Esophagus muscularis mucosa (tissue), 4 donors: ENCODE measurements at regions not wholly inside any gene's neighbourhood (a gene's known extent, or its start where the extent isn't known, plus 50 kb on each side); places are given as distances from the start of the nearest gene placed in this dataset.

Source experiments
- DNase-seq: peaks from one replicate; pipeline ENCODE4 v3.0.0-alpha.2; 2017; ENCODE audit errors: extremely low spot score
- H3K27ac ChIP-seq, 4 donors: fragments of 200-600 bp; sonication (generic); replicated peaks in 1 of 4; 1 replicate in 3 of 4; 2 replicates in 1 of 4; pipeline ENCODE4 v1.5.1; 2016 to 2019; ENCODE audit warnings: mild to moderate bottlenecking in 1 of 4
- H3K27me3 ChIP-seq, 4 donors: fragments of 200-600 bp; sonication (generic); one replicate each; pipeline versions ENCODE4 v1.5.1 to v1.6.0; 2016 to 2019
- H3K36me3 ChIP-seq, 4 donors: fragments of 200-600 bp; sonication (generic); one replicate each; pipeline ENCODE4 v1.5.1; 2016 to 2019
- H3K4me1 ChIP-seq, 4 donors: fragments of 200-600 bp; sonication (generic); one replicate each; pipeline ENCODE4 v1.5.1; 2016 to 2019
- H3K4me3 ChIP-seq, 4 donors: fragments of 200-600 bp; sonication (generic); 1 replicate in 2 of 4; 2 replicates in 2 of 4; pipeline ENCODE4 v1.5.1; 2016 to 2019; ENCODE audit warnings: mild to moderate bottlenecking in 4 of 4, moderate library complexity in 1 of 4
- H3K9me3 ChIP-seq, 4 donors: fragments of 200-600 bp; sonication (generic); 1 replicate in 3 of 4; 2 replicates in 1 of 4; pipeline ENCODE4 v1.5.1; 2016 to 2019
- EP300 ChIP-seq: sonication (generic); formaldehyde crosslinking; IDR thresholded peaks from one replicate; pipeline ENCODE4 v1.6.1; 2017; ENCODE audit warnings: antibody characterized with exemption
- POLR2A ChIP-seq: fragments of 450-650 bp; IDR thresholded peaks from one replicate; pipeline ENCODE4 v1.6.1; 2017; ENCODE audit warnings: antibody characterized with exemption, moderate library complexity, mild to moderate bottlenecking, low read depth
- POLR2AphosphoS5 ChIP-seq, 2 donors: sonication (generic); formaldehyde crosslinking; IDR thresholded peaks; one replicate each; pipeline ENCODE4 v1.6.1; 2017; ENCODE audit warnings: antibody characterized with exemption in 2 of 2
- WGBS: methylation state at CpG from one replicate; pipeline ENCODE4 v1.1.5; 2018; 5-methylcytosine and 5-hydroxymethylcytosine counted together
- intact Hi-C: fragments of 100-400 bp; cut with DNase I; formaldehyde crosslinking; loops from one replicate; pipeline ENCODE4 v1.15.1; 2023
- TF ChIP-seq, protein P1 (sequence below), 3 experiments: fragments of 200-600 bp in 2 of 3; fragments of 450-650 bp in 1 of 3; sonication (generic) in 2 of 3; IDR thresholded peaks; one replicate each; pipeline ENCODE4 v1.5.1; 2017 to 2019; ENCODE audit warnings: antibody characterized with exemption in 3 of 3, mild to moderate bottlenecking in 2 of 3, moderate library complexity in 1 of 3

DNA sequence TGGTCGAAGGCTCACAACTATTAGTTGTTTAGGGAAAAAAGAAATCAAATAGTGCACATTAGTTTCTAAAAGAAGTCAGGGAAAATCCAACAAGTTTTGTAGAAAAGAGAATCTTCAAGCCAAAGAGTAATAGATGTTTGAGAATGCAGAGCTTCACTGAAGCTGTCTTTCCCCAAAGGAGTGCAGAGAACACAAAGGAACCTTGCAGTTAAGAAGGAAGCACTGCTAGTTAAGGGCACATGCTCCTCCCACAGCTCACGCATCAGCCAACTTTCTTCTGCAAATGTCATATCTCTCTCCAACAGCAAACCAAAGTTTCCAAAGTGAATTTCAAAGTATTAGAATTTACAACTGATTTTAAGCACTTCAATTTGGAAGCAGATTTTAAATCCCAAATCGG, 116.4 kb upstream of the FST start:
- intact Hi-C loops: no loop called here
- WGBS: 50% methylated on average over 3 of the region's 3 CpGs

DNA sequence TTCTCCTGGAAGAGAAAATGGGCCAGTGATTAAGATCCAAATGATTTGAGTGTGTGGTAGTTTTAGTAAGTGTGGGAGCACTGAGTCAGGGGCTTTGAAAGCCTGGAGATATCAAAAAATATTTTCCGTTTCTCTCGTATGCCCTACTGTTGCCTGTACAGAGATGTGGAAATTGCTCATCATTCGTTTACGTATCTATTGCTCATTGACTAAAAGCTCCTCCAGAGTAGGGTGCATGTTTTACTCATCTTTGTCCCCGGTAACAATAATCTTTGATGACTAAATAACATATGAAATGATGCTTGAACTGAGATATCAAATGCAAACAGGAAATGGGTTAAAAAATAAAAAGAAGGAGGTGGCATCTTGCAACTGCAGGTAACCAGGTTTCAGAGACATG, 114.2 kb upstream of the FST start:
- intact Hi-C loops: no loop called here
- no peak for DNase-seq
- TF ChIP-seq, protein P1, sequence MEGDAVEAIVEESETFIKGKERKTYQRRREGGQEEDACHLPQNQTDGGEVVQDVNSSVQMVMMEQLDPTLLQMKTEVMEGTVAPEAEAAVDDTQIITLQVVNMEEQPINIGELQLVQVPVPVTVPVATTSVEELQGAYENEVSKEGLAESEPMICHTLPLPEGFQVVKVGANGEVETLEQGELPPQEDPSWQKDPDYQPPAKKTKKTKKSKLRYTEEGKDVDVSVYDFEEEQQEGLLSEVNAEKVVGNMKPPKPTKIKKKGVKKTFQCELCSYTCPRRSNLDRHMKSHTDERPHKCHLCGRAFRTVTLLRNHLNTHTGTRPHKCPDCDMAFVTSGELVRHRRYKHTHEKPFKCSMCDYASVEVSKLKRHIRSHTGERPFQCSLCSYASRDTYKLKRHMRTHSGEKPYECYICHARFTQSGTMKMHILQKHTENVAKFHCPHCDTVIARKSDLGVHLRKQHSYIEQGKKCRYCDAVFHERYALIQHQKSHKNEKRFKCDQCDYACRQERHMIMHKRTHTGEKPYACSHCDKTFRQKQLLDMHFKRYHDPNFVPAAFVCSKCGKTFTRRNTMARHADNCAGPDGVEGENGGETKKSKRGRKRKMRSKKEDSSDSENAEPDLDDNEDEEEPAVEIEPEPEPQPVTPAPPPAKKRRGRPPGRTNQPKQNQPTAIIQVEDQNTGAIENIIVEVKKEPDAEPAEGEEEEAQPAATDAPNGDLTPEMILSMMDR (IDR thresholded peaks at IDR 0.05): no peak
- TF ChIP-seq POLR2A (no peak), POLR2AphosphoS5 (IDR thresholded peaks at IDR 0.05) (no peak), EP300 (no peak)
- H3K4me3 ChIP-seq: no peak overlapping the region
- no peaks in the 10 kb centered on the region for H3K9me3 ChIP-seq
- no peaks in the 10 kb centered on the region for H3K36me3 ChIP-seq
- no peaks in the 10 kb centered on the region for H3K4me1 ChIP-seq
- H3K27ac ChIP-seq: no peak overlapping the region
- 91% methylated on average over 5 of the region's 5 CpGs for WGBS
- H3K27me3 ChIP-seq: no peaks in the 10 kb centered on the region

More for the DNA sequence above, 116.4 kb upstream of the FST start:
- Histone ChIP-seq H3K9me3 (no peaks in the 10 kb centered on the region), H3K4me1 (no peaks in the 10 kb centered on the region), H3K27me3 (no peaks in the 10 kb centered on the region), H3K36me3 (no peaks in the 10 kb centered on the region), H3K4me3 (no peak overlapping the region), H3K27ac (no peak overlapping the region)
- no peak for DNase-seq
- TF ChIP-seq POLR2A (no peak), EP300 (no peak)
- TF ChIP-seq, protein P1 (IDR thresholded peaks at IDR 0.05): no peak

DNA sequence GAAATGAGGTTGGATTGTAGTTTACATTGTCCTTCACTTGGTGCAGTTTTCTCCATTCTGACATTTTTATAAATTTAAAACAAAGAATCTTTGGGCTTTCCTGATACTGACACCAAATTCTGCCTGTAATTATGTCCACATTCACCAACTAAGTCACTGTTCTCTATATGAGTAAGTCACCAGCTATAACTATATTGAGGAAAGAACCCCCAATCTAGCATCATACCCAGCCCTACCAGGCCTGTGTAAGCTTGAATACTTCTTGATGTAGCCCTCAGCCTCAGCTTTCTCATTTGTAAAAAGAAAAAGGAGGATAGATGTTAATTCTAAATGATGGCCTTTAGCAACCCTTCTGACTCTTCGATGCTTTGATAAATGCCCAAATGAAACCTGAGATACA, 112.7 kb upstream of the FST start:
- Histone ChIP-seq H3K4me1 (no peaks in the 10 kb centered on the region), H3K27ac (no peak overlapping the region), H3K27me3 (no peaks in the 10 kb centered on the region), H3K36me3 (no peaks in the 10 kb centered on the region), H3K4me3 (no peak overlapping the region), H3K9me3 (no peaks in the 10 kb centered on the region)
- no peak for DNase-seq
- intact Hi-C loops: no loop called here
- TF ChIP-seq POLR2AphosphoS5 (IDR thresholded peaks at IDR 0.05) (no peak), POLR2A (no peak), EP300 (no peak)
- TF ChIP-seq, protein P1 (IDR thresholded peaks at IDR 0.05): no peak
- 92% methylated on average over 1 of the region's 1 CpG for WGBS

DNA sequence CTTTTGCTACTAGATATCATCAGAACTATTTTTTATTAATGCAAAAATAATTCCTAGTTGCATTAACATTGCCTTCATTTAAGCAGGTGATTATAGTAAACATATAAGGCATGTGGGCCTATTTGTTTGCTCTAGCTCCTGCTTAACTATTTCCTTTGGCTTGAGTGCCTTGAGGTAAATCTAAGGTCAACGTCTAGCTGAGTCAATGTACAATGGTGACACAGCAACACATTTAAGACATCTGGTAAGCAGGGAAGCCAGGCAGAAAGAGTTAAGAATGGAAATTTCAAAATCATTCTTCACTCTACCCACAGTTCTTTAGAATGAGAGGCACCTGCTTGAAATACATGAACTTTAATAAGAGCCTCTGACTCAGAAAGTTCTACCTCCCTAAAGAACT, 111.9 kb upstream of the FST start:
- 57% methylated on average over 1 of the region's 1 CpG for WGBS
- TF ChIP-seq POLR2A (no peak), POLR2AphosphoS5 (IDR thresholded peaks at IDR 0.05) (no peak), EP300 (no peak)
- TF ChIP-seq, protein P1 (IDR thresholded peaks at IDR 0.05): no peak
- H3K4me3 ChIP-seq: no peak overlapping the region
- no peaks in the 10 kb centered on the region for H3K36me3 ChIP-seq
- H3K27ac ChIP-seq: no peak overlapping the region
- H3K4me1 ChIP-seq: no peaks in the 10 kb centered on the region
- no peaks in the 10 kb centered on the region for H3K27me3 ChIP-seq
- no peak for DNase-seq
- intact Hi-C loops: no loop called here
- H3K9me3 ChIP-seq: no peaks in the 10 kb centered on the region

DNA sequence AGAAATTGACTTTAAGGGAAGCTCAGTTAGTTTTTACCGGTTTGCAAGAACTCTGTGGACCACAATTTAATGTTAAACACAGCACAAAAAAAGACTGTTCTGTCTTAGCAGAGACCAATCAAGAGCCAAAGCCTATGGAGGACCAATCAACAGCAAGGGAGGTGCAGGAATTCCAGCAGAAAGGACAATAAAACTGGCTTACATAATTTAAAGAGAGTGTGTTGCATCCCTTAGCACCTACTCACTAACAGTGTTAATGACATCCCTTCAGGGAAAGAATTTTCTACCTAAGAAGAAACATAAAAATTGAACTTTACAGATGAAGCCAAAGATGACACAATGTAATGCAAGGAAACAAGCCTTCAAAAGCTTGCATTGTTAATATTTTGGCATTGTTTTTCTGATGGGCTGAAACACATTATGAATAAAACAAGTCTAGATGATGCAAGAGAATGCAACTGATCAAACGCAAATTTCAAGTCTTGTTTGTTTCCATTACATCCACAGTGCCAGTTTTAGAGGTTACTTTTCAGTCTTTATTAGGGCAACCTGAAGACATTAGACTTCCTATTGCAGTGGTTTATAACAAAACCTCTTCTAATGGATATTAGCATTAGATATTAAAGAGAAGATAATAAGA, 111.3 kb upstream of the FST start:
- intact Hi-C loops: no loop called here
- no peak for DNase-seq
- TF ChIP-seq EP300 (no peak), POLR2A (no peak), POLR2AphosphoS5 (IDR thresholded peaks at IDR 0.05) (no peak)
- TF ChIP-seq, protein P1 (IDR thresholded peaks at IDR 0.05): no peak
- Histone ChIP-seq H3K4me1 (no peaks in the 10 kb centered on the region), H3K9me3 (no peaks in the 10 kb centered on the region), H3K4me3 (no peak overlapping the region), H3K27ac (no peak overlapping the region), H3K36me3 (no peaks in the 10 kb centered on the region), H3K27me3 (no peaks in the 10 kb centered on the region)
- 84% methylated on average over 2 of the region's 2 CpGs for WGBS
